Gastroesophageal sphincter (tissue), 3 donors: ENCODE measurements at regions not wholly inside any gene's neighbourhood (a gene's known extent, or its start where the extent isn't known, plus 50 kb on each side); places are given as distances from the start of the nearest gene placed in this dataset.
"Not testable (repeated sequence)": the region's sequence is repeated elsewhere in the genome, so short reads cannot be mapped to it uniquely, and the experiment has no call there.

ENCODE experiments used
- EP300 ChIP-seq: sonication (generic); formaldehyde crosslinking; IDR thresholded peaks from one replicate; pipeline ENCODE4 v1.6.1; 2017; ENCODE audit warnings: antibody characterized with exemption, mild to moderate bottlenecking
- POLR2A ChIP-seq, 2 donors: fragments of 450-650 bp; IDR thresholded peaks; one replicate each; pipeline ENCODE4 v1.6.1; 2017; ENCODE audit warnings: antibody characterized with exemption in 2 of 2, mild to moderate bottlenecking in 2 of 2, moderate library complexity in 1 of 2
- POLR2AphosphoS5 ChIP-seq: sonication (generic); formaldehyde crosslinking; IDR thresholded peaks from one replicate; pipeline ENCODE4 v1.6.1; 2017; ENCODE audit warnings: antibody characterized with exemption
- TF ChIP-seq, protein P1 (sequence below), 4 experiments: fragments of 200-600 bp in 2 of 4; fragments of 450-650 bp in 2 of 4; sonication (generic) in 1 of 4; IDR thresholded peaks; one replicate each; pipeline ENCODE4 v1.5.1; 2017 to 2019; ENCODE audit warnings: antibody characterized with exemption in 4 of 4, mild to moderate bottlenecking in 2 of 4, moderate library complexity in 2 of 4

DNA sequence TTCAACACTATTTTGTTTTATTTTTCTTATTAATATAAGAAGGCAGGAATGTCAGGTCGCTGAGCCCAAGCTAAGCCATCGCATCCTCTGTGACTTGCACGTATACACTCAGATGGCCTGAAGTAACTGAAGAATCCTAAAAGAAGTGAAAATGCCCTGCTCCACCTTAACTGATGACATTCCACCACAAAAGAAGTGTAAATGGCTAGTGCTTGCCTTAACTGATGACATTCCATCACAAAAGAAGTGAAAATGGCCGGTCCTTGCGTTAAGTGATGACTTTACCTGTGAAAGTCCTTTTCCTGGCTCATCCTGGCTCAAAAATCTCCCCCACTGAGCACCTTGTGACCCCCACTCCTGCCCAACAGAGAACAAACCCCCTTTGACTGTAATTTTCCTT lies 317.3 kb downstream of the KDM5D start:
- TF ChIP-seq, protein P1, sequence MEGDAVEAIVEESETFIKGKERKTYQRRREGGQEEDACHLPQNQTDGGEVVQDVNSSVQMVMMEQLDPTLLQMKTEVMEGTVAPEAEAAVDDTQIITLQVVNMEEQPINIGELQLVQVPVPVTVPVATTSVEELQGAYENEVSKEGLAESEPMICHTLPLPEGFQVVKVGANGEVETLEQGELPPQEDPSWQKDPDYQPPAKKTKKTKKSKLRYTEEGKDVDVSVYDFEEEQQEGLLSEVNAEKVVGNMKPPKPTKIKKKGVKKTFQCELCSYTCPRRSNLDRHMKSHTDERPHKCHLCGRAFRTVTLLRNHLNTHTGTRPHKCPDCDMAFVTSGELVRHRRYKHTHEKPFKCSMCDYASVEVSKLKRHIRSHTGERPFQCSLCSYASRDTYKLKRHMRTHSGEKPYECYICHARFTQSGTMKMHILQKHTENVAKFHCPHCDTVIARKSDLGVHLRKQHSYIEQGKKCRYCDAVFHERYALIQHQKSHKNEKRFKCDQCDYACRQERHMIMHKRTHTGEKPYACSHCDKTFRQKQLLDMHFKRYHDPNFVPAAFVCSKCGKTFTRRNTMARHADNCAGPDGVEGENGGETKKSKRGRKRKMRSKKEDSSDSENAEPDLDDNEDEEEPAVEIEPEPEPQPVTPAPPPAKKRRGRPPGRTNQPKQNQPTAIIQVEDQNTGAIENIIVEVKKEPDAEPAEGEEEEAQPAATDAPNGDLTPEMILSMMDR (IDR thresholded peaks at IDR 0.05): not testable (repeated sequence)
- not testable (repeated sequence) for TF ChIP-seq POLR2A (IDR thresholded peaks at IDR 0.05); POLR2AphosphoS5; EP300
